GM12878 (cell line): ENCODE measurements at regions not wholly inside any gene's neighbourhood (a gene's known extent, or its start where the extent isn't known, plus 50 kb on each side); places are given as distances from the start of the nearest gene placed in this dataset.

Source experiments
- ATAC-seq: fragments of 200-7000 bp; cut with Tn5 transposase; 3 replicates; pipeline ENCODE4 v1.9.1; 2020; ENCODE audit warnings: mild to moderate bottlenecking, moderate library complexity
- BruUV-seq: library from RNA; stranded (reverse); fragments of 400-500 nt; replicated peaks from 2 replicates; lab custom pipeline; 2021; lab: Mats Ljungman, UMichigan
- CTCF ChIA-PET: fragments of 300-600 bp; sonication (Branson Sonifier 250); formaldehyde crosslinking; extraction: SDS; loops from one replicate; lab custom pipeline; 2021; ENCODE audit warnings: inconsistent platforms; lab: Yijun Ruan, JAX
- POLR2A ChIA-PET: fragments of 350-600 bp; formaldehyde crosslinking; extraction: SDS; loops from one replicate; lab custom pipeline; 2021; ENCODE audit warnings: inconsistent platforms; lab: Charles Lee
- RAD21 ChIA-PET: fragments of 300-600 bp; sonication (Branson Sonifier 250); formaldehyde crosslinking; loops from one replicate; lab custom pipeline; 2023; ENCODE audit warnings: antibody characterized with exemption; ENCODE audit not compliant: unreplicated experiment; lab: Charles Lee
- SMC1A ChIA-PET: fragments of 300-600 bp; sonication (Branson Sonifier 250); formaldehyde crosslinking; loops from one replicate; lab custom pipeline; 2023; ENCODE audit not compliant: unreplicated experiment, uncharacterized antibody; lab: Charles Lee
- DNase-seq: peaks from one replicate; pipeline ENCODE4 v3.0.0-alpha.2; 2011; ENCODE audit warnings: low read depth, low spot score
- FAIRE-seq: peaks from 3 replicates; lab custom pipeline; 2011; peaks lifted over from hg19 to GRCh38; lab: Jason Lieb, UNC
- H2AFZ ChIP-seq: 2 replicates; pipeline ENCODE4 v1.6.0; 2011; ENCODE audit warnings: low read depth, low read length, control low read depth; ENCODE audit not compliant: control insufficient read depth
- H3K27ac ChIP-seq: 2 replicates; pipeline ENCODE4 v1.5.1; 2011; ENCODE audit warnings: control low read depth; ENCODE audit not compliant: control insufficient read depth, insufficient read depth
- H3K27me3 ChIP-seq, 2 experiments: replicated peaks in 1 of 2; 2 replicates each; pipeline versions ENCODE4 v1.6.0 to v1.6.1; 2011; ENCODE audit warnings: low read length in 1 of 2; ENCODE audit not compliant: control insufficient read depth in 2 of 2, insufficient read depth in 2 of 2
- H3K36me3 ChIP-seq, 2 experiments: 2 replicates each; pipeline ENCODE4 v1.5.1; 2011; ENCODE audit warnings: low read length in 1 of 2; ENCODE audit not compliant: control insufficient read depth in 2 of 2, insufficient read depth in 2 of 2
- H3K4me1 ChIP-seq: 2 replicates; pipeline ENCODE4 v1.6.1; 2011; ENCODE audit warnings: mild to moderate bottlenecking, low read length, moderate library complexity, mixed read lengths; ENCODE audit not compliant: control insufficient read depth, insufficient read depth
- H3K4me2 ChIP-seq: 2 replicates; pipeline ENCODE4 v1.6.0; 2011; ENCODE audit warnings: control low read depth; ENCODE audit not compliant: control insufficient read depth, insufficient read depth
- H3K4me3 ChIP-seq: fragments of 200-600 bp; sonication (generic); 2 replicates; pipeline ENCODE4 v1.5.1; 2016
- H3K79me2 ChIP-seq: 2 replicates; pipeline ENCODE4 v1.6.0; 2011; ENCODE audit warnings: low read length; ENCODE audit not compliant: control insufficient read depth, insufficient read depth
- H3K9ac ChIP-seq: 2 replicates; pipeline ENCODE4 v1.8.0; 2011; ENCODE audit warnings: low read length, control low read depth, mixed read lengths; ENCODE audit not compliant: control insufficient read depth, insufficient read depth
- H3K9me3 ChIP-seq: replicated peaks from 3 replicates; pipeline ENCODE4 v1.5.1; 2011; ENCODE audit warnings: mild to moderate bottlenecking, low read length; ENCODE audit not compliant: control insufficient read depth, insufficient read depth
- H4K20me1 ChIP-seq: 2 replicates; pipeline ENCODE4 v1.6.0; 2011; ENCODE audit not compliant: control insufficient read depth, insufficient read depth
- GATAD2B ChIP-seq: fragments of 450-650 bp; conservative IDR thresholded peaks from 2 replicates; pipeline ENCODE4 v1.6.1; 2017; ENCODE audit warnings: low read depth, mild to moderate bottlenecking, moderate library complexity
- JUND ChIP-seq: IDR thresholded peaks from 2 replicates; pipeline ENCODE4 v1.6.1; 2012; ENCODE audit warnings: low read depth, mild to moderate bottlenecking, low read length, improper control_type of control experiment, moderate library complexity
- KDM1A ChIP-seq: fragments of 200-600 bp; sonication (generic); IDR thresholded peaks from 2 replicates; pipeline ENCODE4 v1.6.1; 2016; ENCODE audit warnings: borderline replicate concordance
- NFYB ChIP-seq: IDR thresholded peaks from 2 replicates; pipeline ENCODE4 v1.6.1; 2011; ENCODE audit warnings: low read depth, mild to moderate bottlenecking, low read length, improper control_type of control experiment, moderate library complexity; ENCODE audit not compliant: insufficient read depth
- RB1 ChIP-seq: fragments of 450-650 bp; formaldehyde crosslinking; IDR thresholded peaks from 2 replicates; pipeline ENCODE4 v1.6.1; 2017; ENCODE audit warnings: mild to moderate bottlenecking, borderline replicate concordance
- RELA ChIP-seq: fragments of 450-650 bp; IDR thresholded peaks from 2 replicates; pipeline ENCODE4 v1.8.0; 2014; ENCODE audit warnings: borderline replicate concordance; ENCODE audit not compliant: partially characterized antibody
- ZNF217 ChIP-seq: fragments of 450-650 bp; IDR thresholded peaks from 2 replicates; pipeline ENCODE4 v1.6.1; 2017; ENCODE audit warnings: antibody characterized with exemption, mild to moderate bottlenecking
- WGBS: methylation state at CpG from one replicate; pipeline ENCODE4 v1.1.6; 2016; ENCODE audit warnings: low lambda C conversion rate; ENCODE audit not compliant: insufficient replicate concordance, insufficient coverage; ENCODE audit errors: missing lambda C conversion rate; 5-methylcytosine and 5-hydroxymethylcytosine counted together
- in situ Hi-C: fragments of 300-500 bp; cut with MboI; formaldehyde crosslinking; loops from 9 replicates; pipeline ENCODE4 v1.14.3; 2018; ENCODE audit warnings: mixed read lengths
- intact Hi-C: fragments of 100-400 bp; cut with micrococcal nuclease; formaldehyde crosslinking; loops from one replicate; pipeline ENCODE4 v1.14.2; 2022; ENCODE audit not compliant: unreplicated experiment

DNA sequence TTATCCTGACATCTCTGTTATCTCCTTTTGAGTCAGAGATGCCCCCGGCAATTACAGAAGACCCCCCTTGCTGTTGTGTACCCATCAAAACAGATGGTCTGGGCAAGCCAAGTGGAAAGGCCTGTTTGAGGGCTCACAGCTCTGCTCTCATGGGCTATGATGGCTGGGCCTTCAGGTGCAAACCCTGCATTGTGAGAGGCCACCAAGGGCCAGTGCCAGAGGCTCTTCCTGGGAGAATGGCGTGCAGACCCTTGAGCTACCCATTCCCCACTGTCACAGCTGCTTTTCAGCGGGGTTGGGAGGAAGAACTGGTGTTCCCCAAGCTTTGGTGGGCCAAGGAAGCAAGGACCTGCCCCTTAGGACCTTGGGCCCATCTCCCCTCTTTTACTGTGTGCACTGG, 174.7 kb upstream of the PPP1R26 start (continued):
- TF ChIP-seq NFYB = no peak

DNA sequence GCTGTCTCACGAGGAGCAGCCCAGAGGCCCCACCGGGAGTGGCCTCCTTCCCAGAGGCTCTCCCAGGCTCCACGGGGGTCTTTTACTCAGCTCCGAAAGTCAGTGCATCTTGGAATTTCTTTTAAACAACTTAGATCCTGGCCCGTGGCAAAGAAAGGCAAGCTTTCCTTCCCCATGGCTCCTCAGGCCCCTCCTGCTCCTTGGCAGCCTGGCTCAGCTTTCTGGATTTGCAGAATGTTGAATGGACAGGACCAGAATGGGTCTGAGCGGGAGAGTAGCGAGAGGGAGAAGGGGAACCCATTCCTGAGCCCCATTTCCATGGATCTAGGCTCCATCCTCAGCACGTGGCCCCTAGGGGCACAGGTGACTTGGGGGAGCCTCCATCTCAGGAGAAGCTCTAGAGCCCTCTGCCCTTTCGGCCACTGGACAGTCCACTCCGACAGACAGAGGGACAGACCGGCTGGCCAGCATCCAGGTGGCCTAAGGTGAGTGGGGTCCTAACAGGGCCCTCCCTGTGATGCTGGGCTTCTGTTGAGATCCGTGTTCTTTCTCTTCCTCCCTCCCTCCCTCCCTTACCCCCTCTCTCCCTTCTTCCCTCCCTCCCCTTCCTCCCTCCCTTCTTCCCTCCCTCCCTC, 173.9 kb upstream of the PPP1R26 start:
- ChIA-PET RAD21 (no interaction called here), SMC1A (no interaction called here), POLR2A (no interaction called here), CTCF (no interaction called here)
- Histone ChIP-seq H3K4me3 (no peak overlapping the region), H3K27ac (no peak overlapping the region), H3K36me3 (no peaks in the 10 kb centered on the region), H3K4me1 (no peaks in the 10 kb centered on the region), H3K4me2 (no peak overlapping the region), H3K79me2 (no peaks in the 10 kb centered on the region), H3K9ac (no peak overlapping the region), H4K20me1 (no peaks in the 10 kb centered on the region), H2AFZ (no peak overlapping the region), H3K9me3 (no peaks in the 10 kb centered on the region), H3K27me3 (peaks cover 0 to 2% of the 10 kb centered on the region in 2 experiments; a peak in 2 of 4 replicates)
- in situ Hi-C loops = no loop called here
- no peak for ATAC-seq
- no peak for DNase-seq
- FAIRE-seq = no peak
- BruUV-seq = no TSS peak
- intact Hi-C loops = no loop called here
- TF ChIP-seq GATAD2B (no peak), ZNF217 (no peak)
- WGBS = 11% methylated on average over 12 of the region's 12 CpGs

DNA sequence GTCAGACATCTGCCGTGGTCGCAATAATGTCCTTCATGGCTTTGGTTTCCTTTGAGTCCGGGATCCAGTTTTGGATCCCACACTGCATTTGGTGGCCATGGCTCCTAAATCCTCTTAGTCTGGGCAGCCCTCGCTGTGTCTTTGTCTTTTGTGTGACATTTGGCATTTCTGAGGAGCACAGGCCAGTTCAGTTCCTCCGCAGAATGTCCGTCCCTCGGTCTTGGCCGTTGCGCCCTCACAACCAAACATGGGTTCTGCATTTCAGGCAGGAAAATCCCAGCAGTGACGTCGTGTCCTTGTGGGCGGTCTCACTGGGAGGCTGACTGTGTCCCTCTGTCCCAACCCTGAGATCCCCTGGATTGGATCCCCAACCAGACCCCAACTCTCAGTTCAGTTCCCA, 172.9 kb upstream of the PPP1R26 start:
- in situ Hi-C loops = no loop called here

More for the DNA sequence above, 172.9 kb upstream of the PPP1R26 start:
- intact Hi-C loops = no loop called here
- TF ChIP-seq JUND (no peak), RELA (no peak), RB1 (no peak), KDM1A (no peak)
- DNase-seq = no peak
- no peaks in the 10 kb centered on the region for H4K20me1 ChIP-seq
- no peak overlapping the region for H3K27ac ChIP-seq
- WGBS = 52% methylated on average over 10 of the region's 12 CpGs
- no peaks in the 10 kb centered on the region for H3K79me2 ChIP-seq
- ChIA-PET POLR2A (no interaction called here), SMC1A (no interaction called here), CTCF (no interaction called here), RAD21 (no interaction called here)
- H3K9me3 ChIP-seq = no peaks in the 10 kb centered on the region
- no peaks in the 10 kb centered on the region for H3K4me1 ChIP-seq
- H3K4me3 ChIP-seq = no peak overlapping the region
- no peak for ATAC-seq
- no peak overlapping the region for H2AFZ ChIP-seq
- FAIRE-seq = no peak
- no peak overlapping the region for H3K9ac ChIP-seq
- H3K36me3 ChIP-seq = no peaks in the 10 kb centered on the region
- no TSS peak for BruUV-seq
- peaks cover 0 to 2% of the 10 kb centered on the region in 2 experiments; a peak in 2 of 4 replicates for H3K27me3 ChIP-seq
- no peak overlapping the region for H3K4me2 ChIP-seq
